ENCODE measurements at regions not wholly inside any gene's neighbourhood (a gene's known extent, or its start where the extent isn't known, plus 50 kb on each side); places are given as distances from the start of the nearest gene placed in this dataset.

- no peak for TF ChIP-seq CTCF (IDR thresholded peaks at IDR 0.05; ENCODE audit: control extremely low read depth, extremely low read depth, low read depth, missing control alignments)
- DNase-seq (ENCODE audit: extremely low spot score), result no peak
- POLR2A ChIA-PET, result no interaction called here
- CTCF ChIA-PET, result no interaction called here
Measured at GRCh38 chr3:29072611-29073010, 208.3 kb upstream of the RBMS3 start.

- ChIA-PET CTCF (interaction anchor here (1.2 to 1.7 kb wide), 3 partner anchors 10 to 23 kb away, joined by 3 to 6 read pairs (median 4); no protein-coding TSS in a partner anchor), POLR2A (no interaction called here)
- DNase-seq (ENCODE audit: extremely low spot score), result no peak
- no peak for TF ChIP-seq CTCF (IDR thresholded peaks at IDR 0.05; ENCODE audit: control extremely low read depth, extremely low read depth, low read depth, missing control alignments)
Measured at GRCh38 chr3:29077356-29077755, 203.5 kb upstream of the RBMS3 start.

- ChIA-PET CTCF (interaction anchor here (0.7 kb wide), 1 partner anchor 10 kb away, joined by 3 read pairs; no protein-coding TSS in a partner anchor), POLR2A (no interaction called here)
- DNase-seq (ENCODE audit: extremely low spot score), result no peak
- TF ChIP-seq CTCF (IDR thresholded peaks at IDR 0.05; ENCODE audit: control extremely low read depth, extremely low read depth, low read depth, missing control alignments), result no peak
Measured at GRCh38 chr3:29079358-29079757, 201.5 kb upstream of the RBMS3 start.

DNA sequence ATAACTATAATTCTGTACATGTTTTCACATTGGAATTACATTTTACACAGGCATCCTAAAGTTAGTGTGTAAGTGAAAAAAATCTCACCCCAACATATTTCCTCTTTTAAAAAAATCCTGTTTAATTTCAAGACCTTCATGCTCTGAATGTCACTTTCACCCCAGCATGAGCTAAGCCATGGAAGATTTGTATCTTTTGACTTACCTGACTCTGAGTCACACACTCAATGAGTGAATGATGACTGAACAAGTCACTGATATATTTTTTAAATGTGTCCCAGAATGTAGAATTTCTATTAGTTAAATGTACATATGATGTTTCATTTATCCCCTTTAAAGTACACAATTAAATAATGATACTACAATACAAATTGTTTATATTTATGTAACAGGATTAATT lies 199.9 kb upstream of the RBMS3 start:
- no peak for DNase-seq (ENCODE audit: extremely low spot score)
- no peak for TF ChIP-seq CTCF (IDR thresholded peaks at IDR 0.05; ENCODE audit: control extremely low read depth, extremely low read depth, low read depth, missing control alignments)
- POLR2A ChIA-PET, result no interaction called here
- CTCF ChIA-PET, result no interaction called here

- TF ChIP-seq CTCF (IDR thresholded peaks at IDR 0.05; ENCODE audit: control extremely low read depth, extremely low read depth, low read depth, missing control alignments), result no peak
- no peak for DNase-seq (ENCODE audit: extremely low spot score)
- ChIA-PET CTCF (interaction anchor here (1.2 kb wide), 1 partner anchor 16 kb away, joined by 4 read pairs; no protein-coding TSS in a partner anchor), POLR2A (no interaction called here)
Measured at GRCh38 chr3:29083081-29083480, 197.8 kb upstream of the RBMS3 start.

- no peak for DNase-seq (ENCODE audit: extremely low spot score)
- POLR2A ChIA-PET, result no interaction called here
- CTCF ChIA-PET, result interaction anchor here (1.2 kb wide), 1 partner anchor 17 kb away, joined by 4 read pairs; no protein-coding TSS in a partner anchor
- TF ChIP-seq CTCF (IDR thresholded peaks at IDR 0.05; ENCODE audit: control extremely low read depth, extremely low read depth, low read depth, missing control alignments), result no peak
Measured at GRCh38 chr3:29083676-29084075, 197.2 kb upstream of the RBMS3 start.

DNA sequence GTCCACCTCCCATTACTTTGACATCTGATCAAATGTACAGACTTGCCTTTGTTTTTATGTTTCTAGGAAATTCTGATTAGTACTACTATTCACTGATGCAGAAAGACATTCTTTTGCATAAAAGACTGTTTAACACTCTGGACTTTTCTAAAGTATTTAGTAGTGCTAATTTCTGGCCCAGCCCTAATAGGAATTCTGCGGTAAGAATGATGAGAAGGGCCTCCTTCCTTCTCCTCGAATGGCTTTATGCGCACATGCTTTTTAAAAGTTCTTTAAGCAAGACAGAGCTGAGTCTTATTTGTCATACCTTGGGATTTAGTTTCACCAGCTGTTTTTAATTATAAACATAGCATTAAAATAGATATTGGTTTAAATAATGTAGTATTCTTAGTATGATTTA lies 192.3 kb upstream of the RBMS3 start:
- ChIA-PET POLR2A (no interaction called here), CTCF (interaction anchor here (0.8 to 3.1 kb wide), 4 partner anchors 9 to 209 kb away, joined by 3 to 8 read pairs (median 4); no protein-coding TSS in a partner anchor)
- TF ChIP-seq CTCF (IDR thresholded peaks at IDR 0.05; ENCODE audit: control extremely low read depth, extremely low read depth, low read depth, missing control alignments), result no peak
- no peak for DNase-seq (ENCODE audit: extremely low spot score)
